Psoas muscle (tissue), 7 donors: ENCODE measurements at regions not wholly inside any gene's neighbourhood (a gene's known extent, or its start where the extent isn't known, plus 50 kb on each side); places are given as distances from the start of the nearest gene placed in this dataset.

ENCODE experiments used
- ATAC-seq, 4 donors: fragments of 200-7000 bp; cut with Tn5 transposase; one replicate each; pipeline ENCODE4 v1.9.1; 2020; ENCODE audit warnings: moderate library complexity in 3 of 4, mild to moderate bottlenecking in 2 of 4
- DNase-seq, 2 donors: peaks; one replicate each; pipeline ENCODE4 v3.0.0-alpha.2; 2020
- H3K27ac ChIP-seq: fragments of 200-600 bp; one replicate; pipeline ENCODE4 v1.8.0; 2022
- H3K27me3 ChIP-seq, 3 donors: fragments of 200-600 bp in 1 of 3; one replicate each; pipeline versions ENCODE4 v1.6.1 to v1.8.0; 2013 to 2022; ENCODE audit warnings: low read length in 2 of 3, mild to moderate bottlenecking in 2 of 3, moderate library complexity in 1 of 3; ENCODE audit not compliant: insufficient read depth in 3 of 3
- H3K36me3 ChIP-seq, 2 donors: fragments of 200-600 bp in 1 of 2; one replicate each; pipeline versions ENCODE4 v1.6.1 to v1.8.0; 2013 to 2022; ENCODE audit warnings: low read depth in 1 of 2, mild to moderate bottlenecking in 1 of 2, moderate library complexity in 1 of 2; ENCODE audit not compliant: insufficient read depth in 1 of 2
- H3K4me1 ChIP-seq: fragments of 200-600 bp; one replicate; pipeline ENCODE4 v1.8.0; 2022
- H3K4me3 ChIP-seq: fragments of 200-600 bp; one replicate; pipeline ENCODE4 v1.8.0; 2022; ENCODE audit warnings: mild to moderate bottlenecking
- H3K9me3 ChIP-seq: fragments of 200-600 bp; one replicate; pipeline ENCODE4 v1.8.0; 2022
- CTCF ChIP-seq: fragments of 200-600 bp; IDR thresholded peaks from one replicate; pipeline ENCODE4 v1.8.0; 2022; ENCODE audit warnings: antibody characterized with exemption
- WGBS, 3 donors: extraction: QIAGEN DNeasy Blood & Tissue Kit; methylation state at CpG; one replicate each; pipeline versions ENCODE4 v1.1.6 to v1.1.7; 2013; 5-methylcytosine and 5-hydroxymethylcytosine counted together
- intact Hi-C, 2 donors: fragments of 100-400 bp; cut with DNase I; formaldehyde crosslinking; loops; one replicate each; pipeline versions ENCODE4 v1.11.0 to v1.14.2; 2022
- donor health status: healthy with polysubstance abuse.
- donor health status: DM: no; HTN: no; CAD: no; lungs with moderate emphysema.
- donor health status: Bipolar disorder and iron deficiency.
- donor health status: healthy.
- donor health status: DM: yes; HTN: yes; CAD: no.
- donor health status: DM: no; HTN: no; CAD: no.
- donor health status: DM: yes; HTN: yes; CAD: no.

- peaks cover 56% of the 10 kb centered on the region for H3K4me1 ChIP-seq
Observed at GRCh38 chr6:54014440-54014839, 96.8 kb upstream of the MLIP start.

GRCh38 chr6:54017877-54018276 is 93.4 kb upstream of the MLIP start:
- ATAC-seq: no peak
- WGBS, 3 donors: 12 to 22% (median 14%) methylated on average over 2 of the region's 2 CpGs
- H3K9me3 ChIP-seq: no peaks in the 10 kb centered on the region
- intact Hi-C loops: loop anchor here (5.0 to 10.0 kb wide), 2 partner anchors 57 to 64 kb away; no protein-coding TSS in a partner anchor
- no peak for DNase-seq
- peak overlapping the region; percentile 72 for H3K4me3 ChIP-seq
- H3K4me1 ChIP-seq: peaks cover 37% of the 10 kb centered on the region
- no peaks in the 10 kb centered on the region for H3K36me3 ChIP-seq
- H3K27me3 ChIP-seq: no peaks in the 10 kb centered on the region
- peak overlapping the region; percentile 92 for H3K27ac ChIP-seq
- TF ChIP-seq CTCF: no peak

More at GRCh38 chr6:54014440-54014839, 96.8 kb upstream of the MLIP start:
- ATAC-seq (peak in 1 of 4 donors; percentile 25), DNase-seq (no peak)
- Histone ChIP-seq H3K27me3 (no peaks in the 10 kb centered on the region), H3K36me3 (no peaks in the 10 kb centered on the region), H3K9me3 (no peaks in the 10 kb centered on the region), H3K27ac (peak overlapping the region; percentile 92), H3K4me3 (peak overlapping the region; percentile 13)
- TF ChIP-seq CTCF: no peak
- intact Hi-C loops: loop anchor here in 1 of 2 donors (10.0 kb wide), 1 partner anchor 60 kb away; no protein-coding TSS in a partner anchor
- WGBS, 3 donors: 41 to 73% (median 49%) methylated on average over 8 of the region's 8 CpGs

GRCh38 chr6:54018722-54019121 is 92.5 kb upstream of the MLIP start:
- peaks cover 36% of the 10 kb centered on the region for H3K4me1 ChIP-seq
- intact Hi-C loops: loop anchor here (5.0 to 10.0 kb wide), 2 partner anchors 56 to 64 kb away; no protein-coding TSS in a partner anchor
- peak overlapping the region; percentile 92 for H3K27ac ChIP-seq
- no peaks in the 10 kb centered on the region for H3K27me3 ChIP-seq
- DNase-seq (no peak), ATAC-seq (peak; percentile 85 to 91 (median 89))
- no peaks in the 10 kb centered on the region for H3K36me3 ChIP-seq
- H3K9me3 ChIP-seq: no peaks in the 10 kb centered on the region
- WGBS, 3 donors: 25 to 55% (median 38%) methylated on average over 5 of the region's 5 CpGs
- peak overlapping the region; percentile 72 for H3K4me3 ChIP-seq
- TF ChIP-seq CTCF: no peak

- no peaks in the 10 kb centered on the region for H3K9me3 ChIP-seq
- DNase-seq (no peak), ATAC-seq (peak; percentile 53 to 75 (median 62))
- peak overlapping the region; percentile 92 for H3K27ac ChIP-seq
- intact Hi-C loops: loop anchor here (5.0 to 10.0 kb wide), 2 partner anchors 55 to 62 kb away; no protein-coding TSS in a partner anchor
- peak overlapping the region; percentile 72 for H3K4me3 ChIP-seq
- TF ChIP-seq CTCF: no peak
- no peaks in the 10 kb centered on the region for H3K27me3 ChIP-seq
- peaks cover 32% of the 10 kb centered on the region for H3K4me1 ChIP-seq
- H3K36me3 ChIP-seq: no peaks in the 10 kb centered on the region
Observed at GRCh38 chr6:54019860-54020259, 91.4 kb upstream of the MLIP start.

GRCh38 chr6:54020334-54020733 is 90.9 kb upstream of the MLIP start:
- Histone ChIP-seq H3K27ac (peak overlapping the region; percentile 92), H3K4me3 (peak overlapping the region; percentile 72)

More at GRCh38 chr6:54020334-54020733, 90.9 kb upstream of the MLIP start:
- WGBS, 3 donors: 23 to 29% (median 25%) methylated on average over 3 of the region's 3 CpGs
- no peaks in the 10 kb centered on the region for H3K27me3 ChIP-seq
- DNase-seq (no peak), ATAC-seq (peak; percentile 28 to 54 (median 35))
- intact Hi-C loops: no loop called here
- H3K36me3 ChIP-seq: no peaks in the 10 kb centered on the region
- TF ChIP-seq CTCF: no peak
- peaks cover 32% of the 10 kb centered on the region for H3K4me1 ChIP-seq
- H3K9me3 ChIP-seq: no peaks in the 10 kb centered on the region
